IgD-negative memory B cell (primary cell): ENCODE measurements at regions not wholly inside any gene's neighbourhood (a gene's known extent, or its start where the extent isn't known, plus 50 kb on each side); places are given as distances from the start of the nearest gene placed in this dataset.

ENCODE experiments used
- H3K27ac Mint-ChIP-seq, 3 donors: one replicate each; pipeline ENCODE4 v1.8.0; 2020 to 2022; ENCODE audit warnings: mild to moderate bottlenecking in 3 of 3, mixed read lengths in 3 of 3, moderate library complexity in 1 of 3
- H3K27me3 Mint-ChIP-seq: one replicate; pipeline ENCODE4 v1.8.0; 2021; ENCODE audit warnings: mixed read lengths
- H3K36me3 Mint-ChIP-seq: one replicate; pipeline ENCODE4 v1.8.0; 2020; ENCODE audit warnings: mild to moderate bottlenecking, mixed read lengths
- H3K4me1 Mint-ChIP-seq, 3 donors: one replicate each; pipeline ENCODE4 v1.8.0; 2020 to 2022; ENCODE audit warnings: mixed read lengths in 3 of 3, mild to moderate bottlenecking in 1 of 3
- H3K4me3 Mint-ChIP-seq, 4 donors: one replicate each; pipeline ENCODE4 v1.8.0; 2020 to 2022; ENCODE audit warnings: mild to moderate bottlenecking in 4 of 4, mixed read lengths in 4 of 4, moderate library complexity in 3 of 4
- H3K9me3 Mint-ChIP-seq, 3 donors: one replicate each; pipeline ENCODE4 v1.8.0; 2020 to 2021; ENCODE audit warnings: mixed read lengths in 3 of 3, mild to moderate bottlenecking in 1 of 3

GRCh38 chr5:4717446-4717845 lies 422.7 kb upstream of the ADAMTS16 start:
- Mint-ChIP-seq H3K9me3 (peaks cover 4 to 10% (median 5%) of the 10 kb centered on the region in 3 donors), H3K4me1 (no peaks in the 10 kb centered on the region), H3K36me3 (no peaks in the 10 kb centered on the region), H3K4me3 (no peak overlapping the region), H3K27ac (no peak overlapping the region), H3K27me3 (no peaks in the 10 kb centered on the region)

DNA sequence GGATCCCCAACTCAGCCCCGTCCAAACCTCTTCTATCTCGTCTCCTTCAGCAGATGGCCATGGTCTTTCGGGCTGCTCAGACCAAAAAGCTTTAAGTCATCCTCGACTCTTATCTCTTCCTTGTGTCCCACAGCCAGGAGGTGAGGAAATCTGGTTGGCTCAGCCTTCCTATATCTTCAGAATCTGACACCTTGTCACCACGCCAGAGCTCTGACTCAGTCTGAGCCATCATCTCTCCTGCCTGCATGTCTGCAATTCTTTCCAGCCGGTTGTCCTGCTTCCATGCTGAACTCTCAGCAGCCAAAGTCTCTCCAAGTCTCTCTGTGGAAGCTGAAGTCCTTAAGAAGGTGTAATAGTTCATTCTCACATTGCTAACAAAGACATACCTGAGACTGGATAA lies 419.3 kb upstream of the ADAMTS16 start:
- no peak overlapping the region for H3K4me3 Mint-ChIP-seq
- no peak overlapping the region for H3K27ac Mint-ChIP-seq
- H3K4me1 Mint-ChIP-seq = no peaks in the 10 kb centered on the region
- no peaks in the 10 kb centered on the region for H3K27me3 Mint-ChIP-seq
- H3K36me3 Mint-ChIP-seq = no peaks in the 10 kb centered on the region
- peaks cover 4 to 11% (median 6%) of the 10 kb centered on the region in 3 donors for H3K9me3 Mint-ChIP-seq

DNA sequence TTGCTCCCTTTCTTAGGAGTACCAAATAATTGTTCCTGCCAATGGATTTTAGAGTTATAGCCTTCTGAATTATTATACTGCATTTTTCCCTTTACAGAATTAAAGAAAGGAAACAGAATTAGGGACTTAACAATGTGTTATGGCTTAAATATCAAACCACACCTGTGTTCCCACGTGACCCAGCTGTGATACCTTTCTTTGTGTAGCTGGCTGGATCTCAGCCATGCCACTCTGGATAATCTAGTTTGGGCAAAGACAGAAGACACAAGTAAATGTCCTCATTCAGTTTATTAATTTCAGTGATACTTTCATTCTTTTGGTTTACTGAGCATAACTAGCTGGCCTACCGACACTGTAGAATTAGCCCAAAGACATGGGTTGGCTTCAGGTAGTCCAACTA lies 417.2 kb upstream of the ADAMTS16 start:
- Mint-ChIP-seq H3K4me3 (no peak overlapping the region), H3K9me3 (peaks cover 2 to 18% (median 9%) of the 10 kb centered on the region in 3 donors), H3K27ac (no peak overlapping the region), H3K4me1 (no peaks in the 10 kb centered on the region), H3K27me3 (no peaks in the 10 kb centered on the region), H3K36me3 (no peaks in the 10 kb centered on the region)

DNA sequence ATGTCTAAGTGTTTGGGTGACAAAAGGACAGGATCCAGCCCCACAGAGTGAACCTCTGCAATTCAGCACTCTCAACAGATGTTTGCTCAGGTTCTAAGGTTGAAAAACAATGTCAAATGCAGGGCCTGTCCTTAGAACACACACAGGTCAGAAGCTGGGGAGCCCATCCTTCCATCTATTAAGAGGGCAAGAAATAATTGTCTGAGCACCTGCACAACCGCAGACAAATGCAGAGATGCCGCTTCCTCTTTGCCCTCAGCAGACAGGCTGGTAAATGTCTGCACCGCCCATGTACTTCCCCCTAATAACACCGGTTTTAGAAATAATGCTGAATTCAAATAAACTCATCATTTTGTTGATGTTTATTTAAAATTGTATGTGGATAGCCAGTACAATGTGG lies 414.5 kb upstream of the ADAMTS16 start:
- peaks cover 2 to 21% (median 8%) of the 10 kb centered on the region in 3 donors for H3K9me3 Mint-ChIP-seq
- no peaks in the 10 kb centered on the region for H3K27me3 Mint-ChIP-seq
- H3K4me1 Mint-ChIP-seq = no peaks in the 10 kb centered on the region
- H3K36me3 Mint-ChIP-seq = no peaks in the 10 kb centered on the region
- no peak overlapping the region for H3K27ac Mint-ChIP-seq
- no peak overlapping the region for H3K4me3 Mint-ChIP-seq

- no peak overlapping the region for H3K27ac Mint-ChIP-seq
- no peaks in the 10 kb centered on the region for H3K27me3 Mint-ChIP-seq
- no peak overlapping the region for H3K4me3 Mint-ChIP-seq
- no peaks in the 10 kb centered on the region for H3K36me3 Mint-ChIP-seq
- peaks cover 0 to 12% (median 6%) of the 10 kb centered on the region in 3 donors for H3K9me3 Mint-ChIP-seq
- no peaks in the 10 kb centered on the region for H3K4me1 Mint-ChIP-seq
Measured at GRCh38 chr5:4730279-4730678, 409.9 kb upstream of the ADAMTS16 start.

GRCh38 chr5:4734348-4734747 lies 405.8 kb upstream of the ADAMTS16 start:
- no peaks in the 10 kb centered on the region for H3K36me3 Mint-ChIP-seq
- H3K4me1 Mint-ChIP-seq = no peaks in the 10 kb centered on the region
- no peak overlapping the region for H3K27ac Mint-ChIP-seq
- no peaks in the 10 kb centered on the region for H3K27me3 Mint-ChIP-seq
- H3K4me3 Mint-ChIP-seq = no peak overlapping the region
- H3K9me3 Mint-ChIP-seq = peaks cover 2 to 10% (median 9%) of the 10 kb centered on the region in 3 donors

GRCh38 chr5:4735261-4735660 lies 404.9 kb upstream of the ADAMTS16 start:
- Mint-ChIP-seq H3K27ac (no peak overlapping the region), H3K36me3 (no peaks in the 10 kb centered on the region), H3K4me3 (no peak overlapping the region), H3K4me1 (no peaks in the 10 kb centered on the region), H3K9me3 (peaks cover 2 to 10% (median 7%) of the 10 kb centered on the region in 3 donors), H3K27me3 (no peaks in the 10 kb centered on the region)

DNA sequence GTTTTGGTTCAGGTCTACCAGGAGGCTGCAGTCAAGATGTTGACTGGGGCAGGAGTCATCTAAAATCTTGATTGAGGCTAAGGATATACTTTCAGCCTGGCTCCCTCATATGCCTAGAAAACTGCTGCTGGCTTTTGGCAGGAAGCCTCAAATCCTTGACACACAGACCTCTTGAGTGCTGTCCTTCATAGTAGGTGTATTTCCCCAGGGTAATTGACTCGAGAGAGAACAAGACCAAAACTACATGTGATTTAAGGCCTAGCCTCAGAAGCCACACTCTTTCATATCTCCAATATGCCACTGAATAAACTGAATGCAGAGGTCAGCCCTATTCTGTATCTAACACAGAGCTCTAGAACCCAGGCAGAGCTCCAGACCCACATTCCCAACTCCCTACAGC lies 402.3 kb upstream of the ADAMTS16 start:
- Mint-ChIP-seq H3K36me3 (no peaks in the 10 kb centered on the region), H3K4me3 (no peak overlapping the region), H3K27ac (no peak overlapping the region), H3K4me1 (no peaks in the 10 kb centered on the region), H3K27me3 (no peaks in the 10 kb centered on the region), H3K9me3 (peaks cover 4 to 18% (median 14%) of the 10 kb centered on the region in 3 donors)

DNA sequence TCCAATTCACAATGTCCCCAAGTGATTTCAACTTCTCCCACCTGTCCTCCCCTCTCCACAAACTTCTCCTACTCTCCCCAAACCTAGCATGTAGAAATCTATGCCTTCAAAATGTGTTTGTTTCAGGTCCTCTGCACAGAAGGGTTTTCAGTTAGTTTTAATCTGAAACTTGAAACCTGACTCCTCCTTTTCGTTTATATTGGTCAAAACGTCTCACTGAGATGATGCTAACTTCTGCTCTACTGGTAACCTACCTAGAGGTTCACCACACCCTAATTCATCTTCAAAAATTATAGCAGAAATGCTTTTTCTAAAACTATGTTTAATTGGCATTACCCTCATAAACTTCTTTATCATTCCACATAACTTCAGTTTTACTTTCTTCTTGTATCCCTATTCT lies 401.8 kb upstream of the ADAMTS16 start:
- Mint-ChIP-seq H3K27me3 (no peaks in the 10 kb centered on the region), H3K4me3 (no peak overlapping the region), H3K27ac (no peak overlapping the region), H3K9me3 (peaks cover 4 to 22% (median 14%) of the 10 kb centered on the region in 3 donors), H3K36me3 (no peaks in the 10 kb centered on the region), H3K4me1 (no peaks in the 10 kb centered on the region)

- peaks cover 7 to 22% (median 14%) of the 10 kb centered on the region in 3 donors for H3K9me3 Mint-ChIP-seq
- H3K36me3 Mint-ChIP-seq = no peaks in the 10 kb centered on the region
- H3K4me1 Mint-ChIP-seq = no peaks in the 10 kb centered on the region
- H3K4me3 Mint-ChIP-seq = no peak overlapping the region
- no peak overlapping the region for H3K27ac Mint-ChIP-seq
- H3K27me3 Mint-ChIP-seq = no peaks in the 10 kb centered on the region
Measured at GRCh38 chr5:4740156-4740555, 400.0 kb upstream of the ADAMTS16 start.

- Mint-ChIP-seq H3K36me3 (no peaks in the 10 kb centered on the region), H3K4me1 (no peaks in the 10 kb centered on the region), H3K27ac (no peak overlapping the region), H3K4me3 (no peak overlapping the region), H3K9me3 (peaks cover 0 to 3% (median 0%) of the 10 kb centered on the region in 3 donors), H3K27me3 (no peaks in the 10 kb centered on the region)
Measured at GRCh38 chr5:4758550-4758949, 381.6 kb upstream of the ADAMTS16 start.

DNA sequence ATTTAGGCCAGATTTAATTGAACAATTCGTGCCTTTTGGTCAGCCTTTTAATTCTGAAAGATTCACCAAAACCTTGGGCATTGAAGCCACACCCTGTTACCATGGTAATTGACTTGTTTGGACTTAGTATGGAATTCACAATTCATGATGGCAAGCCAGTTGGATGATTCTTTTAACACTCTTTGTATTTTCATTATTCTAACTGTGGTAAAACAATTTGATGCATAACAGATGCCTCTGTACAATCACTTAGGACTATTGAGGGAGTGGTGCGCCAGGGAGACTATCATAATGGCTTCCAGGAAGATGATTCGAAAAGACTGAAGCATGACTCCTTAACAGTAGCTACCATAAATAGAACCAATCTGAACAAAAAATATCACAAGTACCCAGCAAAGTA lies 381.1 kb upstream of the ADAMTS16 start:
- no peak overlapping the region for H3K27ac Mint-ChIP-seq
- H3K4me3 Mint-ChIP-seq = no peak overlapping the region
- no peaks in the 10 kb centered on the region for H3K4me1 Mint-ChIP-seq
- peaks cover 0 to 3% (median 0%) of the 10 kb centered on the region in 3 donors for H3K9me3 Mint-ChIP-seq
- no peaks in the 10 kb centered on the region for H3K36me3 Mint-ChIP-seq
- H3K27me3 Mint-ChIP-seq = no peaks in the 10 kb centered on the region

DNA sequence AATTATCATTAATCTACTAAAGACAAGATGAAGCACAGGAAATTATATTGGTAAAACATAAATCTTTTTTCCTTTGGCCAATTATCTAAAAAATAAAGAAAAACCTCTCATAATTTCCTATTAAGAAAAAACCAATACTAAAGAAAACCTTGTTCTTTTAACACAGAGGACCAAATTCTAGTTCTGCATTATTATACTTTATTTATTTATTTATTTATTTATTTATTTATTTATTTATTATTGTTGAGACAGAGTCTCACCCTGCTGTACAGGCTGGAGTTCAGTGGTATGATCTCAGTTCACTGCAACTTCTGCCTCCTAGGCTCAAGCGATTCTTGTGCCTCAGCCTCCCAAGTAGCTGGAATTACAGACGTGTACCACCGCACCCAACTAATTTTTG lies 377.8 kb upstream of the ADAMTS16 start:
- H3K4me3 Mint-ChIP-seq = no peak overlapping the region
- H3K27ac Mint-ChIP-seq = no peak overlapping the region
- H3K9me3 Mint-ChIP-seq = peaks cover 0 to 8% (median 0%) of the 10 kb centered on the region in 3 donors
- no peaks in the 10 kb centered on the region for H3K27me3 Mint-ChIP-seq
- no peaks in the 10 kb centered on the region for H3K4me1 Mint-ChIP-seq
- H3K36me3 Mint-ChIP-seq = peaks cover 2% of the 10 kb centered on the region

GRCh38 chr5:4765411-4765810 lies 374.7 kb upstream of the ADAMTS16 start:
- Mint-ChIP-seq H3K4me1 (peaks cover 0 to 1% (median 0%) of the 10 kb centered on the region in 3 donors), H3K27me3 (no peaks in the 10 kb centered on the region), H3K4me3 (no peak overlapping the region), H3K9me3 (peaks cover 0 to 15% (median 2%) of the 10 kb centered on the region in 3 donors), H3K27ac (no peak overlapping the region), H3K36me3 (peaks cover 2% of the 10 kb centered on the region)

DNA sequence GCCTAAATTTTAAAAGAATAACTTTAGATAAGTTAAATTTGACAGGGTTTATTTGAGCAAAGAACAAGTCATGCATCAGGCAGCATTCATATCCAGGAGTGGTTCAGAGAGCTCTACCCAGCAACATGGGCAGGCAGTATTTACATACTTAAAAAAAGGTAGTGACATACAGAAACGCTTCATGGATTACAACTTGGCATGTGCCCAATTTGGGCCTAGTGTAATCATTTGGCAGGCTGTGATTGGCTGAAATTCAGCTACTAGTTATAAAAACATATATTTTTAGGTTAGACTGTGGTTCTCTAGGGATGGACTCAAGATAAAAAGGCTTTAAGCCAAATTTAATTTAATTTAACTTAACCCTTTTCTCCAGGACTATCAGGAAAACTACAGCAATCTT lies 374.0 kb upstream of the ADAMTS16 start:
- Mint-ChIP-seq H3K27ac (no peak overlapping the region), H3K27me3 (no peaks in the 10 kb centered on the region), H3K4me1 (peaks cover 0 to 1% (median 0%) of the 10 kb centered on the region in 3 donors), H3K4me3 (no peak overlapping the region), H3K9me3 (peaks cover 0 to 15% (median 2%) of the 10 kb centered on the region in 3 donors), H3K36me3 (peaks cover 2% of the 10 kb centered on the region)

GRCh38 chr5:4772591-4772990 lies 367.5 kb upstream of the ADAMTS16 start:
- no peak overlapping the region for H3K4me3 Mint-ChIP-seq
- H3K27me3 Mint-ChIP-seq = no peaks in the 10 kb centered on the region
- peaks cover 0 to 7% (median 3%) of the 10 kb centered on the region in 3 donors for H3K9me3 Mint-ChIP-seq
- H3K36me3 Mint-ChIP-seq = no peaks in the 10 kb centered on the region
- peaks cover 0 to 1% (median 0%) of the 10 kb centered on the region in 3 donors for H3K4me1 Mint-ChIP-seq
- no peak overlapping the region for H3K27ac Mint-ChIP-seq
